ENCODE measurements at regions not wholly inside any gene's neighbourhood (a gene's known extent, or its start where the extent isn't known, plus 50 kb on each side); places are given as distances from the start of the nearest gene placed in this dataset.

DNA sequence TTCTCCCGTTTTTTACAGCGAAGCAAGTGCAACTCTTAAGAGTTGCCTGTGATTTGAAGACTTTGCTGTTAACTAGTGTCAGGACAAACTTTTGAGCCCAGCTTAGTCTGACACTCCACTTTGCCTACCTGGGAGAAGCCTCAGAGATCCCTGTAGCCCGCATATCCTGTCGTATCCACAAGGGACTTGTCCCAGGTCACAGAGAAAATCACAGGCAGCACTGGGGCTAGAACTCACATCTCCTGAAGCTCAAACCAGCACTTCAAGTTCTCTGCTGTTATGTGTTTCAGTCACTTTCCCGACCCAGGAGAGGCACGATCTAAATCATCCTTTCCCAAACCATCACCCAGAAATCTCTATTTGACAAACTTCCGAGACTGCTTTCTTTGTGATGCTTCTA is 584.5 kb downstream of the ACTL7B start:
- TF ChIP-seq, protein P1, sequence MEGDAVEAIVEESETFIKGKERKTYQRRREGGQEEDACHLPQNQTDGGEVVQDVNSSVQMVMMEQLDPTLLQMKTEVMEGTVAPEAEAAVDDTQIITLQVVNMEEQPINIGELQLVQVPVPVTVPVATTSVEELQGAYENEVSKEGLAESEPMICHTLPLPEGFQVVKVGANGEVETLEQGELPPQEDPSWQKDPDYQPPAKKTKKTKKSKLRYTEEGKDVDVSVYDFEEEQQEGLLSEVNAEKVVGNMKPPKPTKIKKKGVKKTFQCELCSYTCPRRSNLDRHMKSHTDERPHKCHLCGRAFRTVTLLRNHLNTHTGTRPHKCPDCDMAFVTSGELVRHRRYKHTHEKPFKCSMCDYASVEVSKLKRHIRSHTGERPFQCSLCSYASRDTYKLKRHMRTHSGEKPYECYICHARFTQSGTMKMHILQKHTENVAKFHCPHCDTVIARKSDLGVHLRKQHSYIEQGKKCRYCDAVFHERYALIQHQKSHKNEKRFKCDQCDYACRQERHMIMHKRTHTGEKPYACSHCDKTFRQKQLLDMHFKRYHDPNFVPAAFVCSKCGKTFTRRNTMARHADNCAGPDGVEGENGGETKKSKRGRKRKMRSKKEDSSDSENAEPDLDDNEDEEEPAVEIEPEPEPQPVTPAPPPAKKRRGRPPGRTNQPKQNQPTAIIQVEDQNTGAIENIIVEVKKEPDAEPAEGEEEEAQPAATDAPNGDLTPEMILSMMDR (IDR thresholded peaks at IDR 0.05; ENCODE audit: low read depth, low read length, poor library complexity, severe bottlenecking) = no peak
- no peak for TF ChIP-seq EZH2phosphoT487 (IDR thresholded peaks at IDR 0.05; ENCODE audit: borderline replicate concordance, low read length)
